HG03520 (cell line): ENCODE measurements at regions not wholly inside any gene's neighbourhood (a gene's known extent, or its start where the extent isn't known, plus 50 kb on each side); places are given as distances from the start of the nearest gene placed in this dataset.
"Not testable (repeated sequence)": the region's sequence is repeated elsewhere in the genome, so short reads cannot be mapped to it uniquely, and the experiment has no call there.

Source experiments
- ATAC-seq: cut with Tn5 transposase; IDR thresholded peaks from one replicate; pipeline ENCODE4 v1.9.1; 2021; ENCODE audit warnings: mild to moderate bottlenecking, moderate library complexity; ENCODE audit not compliant: unreplicated experiment

GRCh38 chr9:26508897-26509296 lies 383.7 kb downstream of the CAAP1 start:
- no peak for ATAC-seq

GRCh38 chr9:26504057-26504456 lies 388.5 kb downstream of the CAAP1 start:
- no peak for ATAC-seq

- no peak for ATAC-seq
These were observed 390.3 kb downstream of the CAAP1 start for GRCh38 chr9:26502311-26502710.

GRCh38 chr9:26500471-26500870 lies 392.1 kb downstream of the CAAP1 start:
- no peak for ATAC-seq

- not testable (repeated sequence) for ATAC-seq
These were observed 399.7 kb downstream of the CAAP1 start for GRCh38 chr9:26492608-26493521.

- not testable (repeated sequence) for ATAC-seq
These were observed 400.5 kb downstream of the CAAP1 start for GRCh38 chr9:26491922-26492607.

GRCh38 chr9:26483991-26484390 lies 408.6 kb downstream of the CAAP1 start:
- no peak for ATAC-seq

- no peak for ATAC-seq
These were observed 414.6 kb downstream of the CAAP1 start for GRCh38 chr9:26477963-26478362.

GRCh38 chr9:26471261-26471660 lies 421.3 kb downstream of the CAAP1 start:
- ATAC-seq: no peak

- no peak for ATAC-seq
These were observed 422.3 kb downstream of the CAAP1 start for GRCh38 chr9:26470284-26470683.

- no peak for ATAC-seq
These were observed 428.8 kb downstream of the CAAP1 start for GRCh38 chr9:26463837-26464236.

GRCh38 chr9:26462751-26463150 lies 429.9 kb downstream of the CAAP1 start:
- ATAC-seq: no peak

GRCh38 chr9:26462213-26462612 lies 430.4 kb downstream of the CAAP1 start:
- no peak for ATAC-seq

GRCh38 chr9:26460624-26461023 lies 432.0 kb downstream of the CAAP1 start:
- ATAC-seq: no peak

GRCh38 chr9:26459959-26460358 lies 432.6 kb downstream of the CAAP1 start:
- no peak for ATAC-seq

GRCh38 chr9:26458054-26458453 lies 434.5 kb downstream of the CAAP1 start:
- no peak for ATAC-seq

GRCh38 chr9:26457151-26457550 lies 435.5 kb downstream of the CAAP1 start:
- ATAC-seq: no peak

GRCh38 chr9:26439061-26439624 lies 453.5 kb downstream of the CAAP1 start:
- no peak for ATAC-seq

- ATAC-seq: no peak
These were observed 455.4 kb downstream of the CAAP1 start for GRCh38 chr9:26437056-26437711.

GRCh38 chr9:26426551-26427131 lies 466.0 kb downstream of the CAAP1 start:
- ATAC-seq: no peak

GRCh38 chr9:26418480-26418879 lies 474.1 kb downstream of the CAAP1 start:
- ATAC-seq: no peak
